DMS 273 treated with DMSO at 0.1 percent for 48 hours (cell line): ENCODE measurements at regions not wholly inside any gene's neighbourhood (a gene's known extent, or its start where the extent isn't known, plus 50 kb on each side); places are given as distances from the start of the nearest gene placed in this dataset.

Experiments
- DNase-seq: peaks from one replicate; lab custom pipeline; 2025; lab: John Stamatoyannopoulos, UW

- no peak for DNase-seq
Observed at GRCh38 chr5:147965715-147966114, 59.4 kb upstream of the C5orf46 start.

GRCh38 chr5:147963948-147964693 lies 57.8 kb upstream of the C5orf46 start:
- DNase-seq: no peak

DNA sequence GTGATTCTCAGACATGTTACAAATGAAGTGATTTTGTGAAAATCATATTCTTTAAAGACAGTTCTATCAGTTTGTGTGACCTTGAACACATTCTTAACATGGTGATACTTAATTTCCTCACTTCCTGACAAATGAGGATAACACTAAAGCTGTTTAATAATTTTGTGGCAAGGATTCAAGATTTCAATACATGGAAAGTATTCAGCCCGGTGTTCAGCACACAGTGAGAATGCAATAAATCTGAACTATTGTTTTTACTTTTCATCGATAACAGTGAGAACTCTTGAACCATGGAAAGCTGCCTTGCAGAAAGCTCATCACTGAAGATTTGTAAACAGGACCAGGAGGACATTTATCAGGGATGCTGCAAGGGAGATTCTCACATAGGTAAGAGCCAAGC lies 57.1 kb upstream of the C5orf46 start:
- no peak for DNase-seq

GRCh38 chr5:147961208-147961749 lies 54.9 kb upstream of the C5orf46 start:
- DNase-seq: no peak

GRCh38 chr5:147957901-147958300 lies 51.6 kb upstream of the C5orf46 start:
- DNase-seq: no peak

DNA sequence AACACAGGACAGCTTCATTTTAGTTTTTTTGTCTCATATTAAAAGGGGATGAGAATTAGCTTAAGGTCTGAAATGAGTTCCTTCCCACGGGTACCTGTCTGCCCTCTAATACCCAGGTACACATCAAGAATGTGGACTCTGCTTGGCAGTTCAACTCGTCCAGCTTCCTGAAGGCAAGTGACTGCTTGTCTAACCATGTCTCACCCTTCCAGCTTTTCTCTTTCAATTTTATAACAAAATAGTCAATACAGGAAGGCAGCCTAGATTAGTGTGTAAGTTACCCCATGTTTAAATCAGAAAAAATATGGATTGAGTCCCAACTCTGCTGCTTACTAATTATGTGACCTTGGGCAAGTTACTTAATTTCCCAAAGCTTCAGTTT lies 50.5 kb upstream of the C5orf46 start:
- no peak for DNase-seq

GRCh38 chr5:147956064-147956841 lies 49.9 kb upstream of the C5orf46 start:
- no peak for DNase-seq
